Lower leg skin (tissue), 4 donors: ENCODE measurements at regions not wholly inside any gene's neighbourhood (a gene's known extent, or its start where the extent isn't known, plus 50 kb on each side); places are given as distances from the start of the nearest gene placed in this dataset.

Experiments used
- DNase-seq, 2 donors: peaks; one replicate each; pipeline ENCODE4 v3.0.0-alpha.2; 2019; ENCODE audit warnings: low spot score in 2 of 2
- H3K4me3 ChIP-seq: fragments of 200-600 bp; sonication (generic); 2 replicates; pipeline ENCODE4 v1.5.1; 2017; ENCODE audit warnings: mild to moderate bottlenecking, low read depth; ENCODE audit not compliant: poor library complexity, severe bottlenecking
- POLR2A ChIP-seq, 2 donors: fragments of 450-650 bp; IDR thresholded peaks; one replicate each; pipeline ENCODE4 v1.6.1; 2016 to 2017; ENCODE audit warnings: antibody characterized with exemption in 2 of 2, mild to moderate bottlenecking in 1 of 2, moderate library complexity in 1 of 2
- WGBS, 2 donors: methylation state at CpG; one replicate each; pipeline ENCODE4 v1.1.5; 2018; 5-methylcytosine and 5-hydroxymethylcytosine counted together
- intact Hi-C: fragments of 100-400 bp; cut with DNase I; formaldehyde crosslinking; loops from one replicate; pipeline ENCODE4 v1.15.0; 2023; ENCODE audit warnings: low total_unique reads
- TF ChIP-seq, protein P1 (sequence below), 3 donors: fragments of 450-650 bp; IDR thresholded peaks; one replicate each; pipeline ENCODE4 v1.5.1; 2016; ENCODE audit warnings: antibody characterized with exemption in 3 of 3, mild to moderate bottlenecking in 3 of 3, moderate library complexity in 2 of 3

DNA sequence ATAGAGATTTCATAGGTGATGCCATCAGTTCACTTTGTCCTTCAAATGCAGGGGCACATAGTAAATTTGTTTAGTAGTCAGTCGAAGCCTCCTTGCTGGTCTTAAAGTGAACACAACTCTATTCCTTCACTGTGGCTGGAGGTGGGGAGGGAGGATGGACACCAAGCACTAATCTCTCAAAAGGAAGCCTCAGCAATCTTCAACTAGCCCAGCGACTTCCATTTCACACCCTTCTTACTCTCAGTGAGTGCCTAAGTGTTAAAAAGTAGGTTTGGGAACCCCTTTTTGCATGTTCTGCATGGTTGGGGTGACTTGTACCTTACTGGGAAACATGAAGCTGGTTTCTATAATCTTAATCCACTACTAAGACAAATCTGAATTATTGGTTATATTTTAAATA, 96.0 kb upstream of the GUCY1A1 start:
- intact Hi-C loops = no loop called here
- no peak overlapping the region for H3K4me3 ChIP-seq
- WGBS, 2 donors = 77 to 85% methylated on average over 2 of the region's 2 CpGs
- TF ChIP-seq, protein P1, sequence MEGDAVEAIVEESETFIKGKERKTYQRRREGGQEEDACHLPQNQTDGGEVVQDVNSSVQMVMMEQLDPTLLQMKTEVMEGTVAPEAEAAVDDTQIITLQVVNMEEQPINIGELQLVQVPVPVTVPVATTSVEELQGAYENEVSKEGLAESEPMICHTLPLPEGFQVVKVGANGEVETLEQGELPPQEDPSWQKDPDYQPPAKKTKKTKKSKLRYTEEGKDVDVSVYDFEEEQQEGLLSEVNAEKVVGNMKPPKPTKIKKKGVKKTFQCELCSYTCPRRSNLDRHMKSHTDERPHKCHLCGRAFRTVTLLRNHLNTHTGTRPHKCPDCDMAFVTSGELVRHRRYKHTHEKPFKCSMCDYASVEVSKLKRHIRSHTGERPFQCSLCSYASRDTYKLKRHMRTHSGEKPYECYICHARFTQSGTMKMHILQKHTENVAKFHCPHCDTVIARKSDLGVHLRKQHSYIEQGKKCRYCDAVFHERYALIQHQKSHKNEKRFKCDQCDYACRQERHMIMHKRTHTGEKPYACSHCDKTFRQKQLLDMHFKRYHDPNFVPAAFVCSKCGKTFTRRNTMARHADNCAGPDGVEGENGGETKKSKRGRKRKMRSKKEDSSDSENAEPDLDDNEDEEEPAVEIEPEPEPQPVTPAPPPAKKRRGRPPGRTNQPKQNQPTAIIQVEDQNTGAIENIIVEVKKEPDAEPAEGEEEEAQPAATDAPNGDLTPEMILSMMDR (IDR thresholded peaks at IDR 0.05) = no peak
- TF ChIP-seq POLR2A (IDR thresholded peaks at IDR 0.05) = no peak
- no peak for DNase-seq

DNA sequence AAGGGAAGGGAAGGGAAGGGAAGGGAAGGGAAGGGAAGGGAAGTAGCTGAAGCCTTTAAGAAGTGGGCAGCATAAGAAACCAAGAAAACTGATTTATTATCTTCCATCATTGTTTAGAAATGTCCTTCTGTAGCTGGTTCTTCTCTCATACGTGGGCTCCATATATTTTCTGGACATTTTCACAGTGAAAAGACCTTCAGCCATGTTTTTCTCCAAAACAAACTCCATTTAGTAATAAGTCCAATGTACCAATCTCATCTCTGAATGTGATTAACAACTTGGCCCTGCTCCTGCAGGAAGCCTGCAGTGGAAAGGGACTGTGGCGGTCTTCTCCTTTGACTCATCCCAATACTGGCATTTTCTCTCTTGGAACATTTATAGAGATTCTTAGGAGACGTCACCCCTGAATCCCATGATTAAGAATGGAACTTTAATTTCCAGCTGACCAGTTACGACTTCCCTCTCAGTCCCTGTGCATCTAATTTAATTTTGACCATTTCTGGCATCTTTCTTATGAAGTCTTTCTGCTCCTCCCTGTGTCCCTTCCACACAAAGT, 96.6 kb upstream of the GUCY1A1 start:
- intact Hi-C loops = no loop called here
- TF ChIP-seq, protein P1 (IDR thresholded peaks at IDR 0.05) = no peak
- no peak for TF ChIP-seq POLR2A (IDR thresholded peaks at IDR 0.05)
- no peak for DNase-seq
- no peak overlapping the region for H3K4me3 ChIP-seq
- WGBS, 2 donors = 49 to 67% methylated on average over 4 of the region's 4 CpGs

DNA sequence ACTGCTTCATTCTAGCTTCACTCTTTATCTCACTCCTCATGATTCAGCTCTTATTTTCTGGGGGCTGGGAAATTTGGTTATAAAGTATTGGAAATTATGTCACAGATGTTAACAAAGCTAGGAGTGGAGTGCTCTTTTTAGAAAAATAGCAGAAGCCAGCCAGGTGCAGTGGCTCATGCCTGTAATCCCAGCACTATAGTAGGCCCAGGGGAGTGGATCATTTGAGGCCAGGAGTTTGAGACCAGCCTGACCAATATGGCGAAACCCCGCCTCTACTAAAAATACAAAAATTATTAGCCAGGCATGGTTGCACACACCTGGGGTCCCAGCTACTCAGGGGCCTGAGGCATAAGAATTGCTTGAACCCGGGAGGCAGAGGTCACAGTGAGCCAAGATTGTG, 97.2 kb upstream of the GUCY1A1 start:
- 97% methylated on average over 3 of the region's 3 CpGs for WGBS, 2 donors
- intact Hi-C loops = no loop called here
- no peak overlapping the region for H3K4me3 ChIP-seq
- no peak for DNase-seq
- no peak for TF ChIP-seq POLR2A (IDR thresholded peaks at IDR 0.05)
- TF ChIP-seq, protein P1 (IDR thresholded peaks at IDR 0.05) = no peak

DNA sequence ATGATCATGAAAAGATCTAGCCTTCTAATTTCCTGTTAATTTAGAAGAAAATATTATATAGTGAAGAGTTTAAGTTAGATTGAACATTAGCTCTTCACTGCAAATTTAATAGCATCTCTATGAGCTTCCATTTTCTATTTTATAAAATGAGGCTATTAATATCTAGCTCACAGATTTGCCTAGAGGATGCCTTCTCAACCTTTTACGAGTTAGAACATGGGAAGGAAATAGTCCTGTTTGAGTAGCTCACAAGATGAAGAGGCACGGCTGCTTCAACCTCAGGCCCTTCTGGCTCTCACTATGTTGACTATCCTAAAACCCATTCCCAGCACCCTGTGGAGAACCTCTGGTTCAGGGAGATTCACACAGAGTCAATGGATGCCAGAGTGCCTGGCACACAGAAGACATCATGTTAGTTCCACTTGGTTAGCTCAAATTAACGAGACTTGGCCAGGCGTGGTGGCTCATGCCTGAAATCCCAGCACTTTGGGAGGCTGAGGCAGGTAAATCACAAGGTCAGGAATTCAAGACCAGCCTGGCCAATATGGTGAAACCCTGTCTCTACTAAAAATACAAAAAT, 97.9 kb upstream of the GUCY1A1 start:
- H3K4me3 ChIP-seq = no peak overlapping the region
- intact Hi-C loops = no loop called here
- no peak for TF ChIP-seq POLR2A (IDR thresholded peaks at IDR 0.05)
- TF ChIP-seq, protein P1 (IDR thresholded peaks at IDR 0.05) = no peak
- 84 to 88% methylated on average over 4 of the region's 4 CpGs for WGBS, 2 donors
- no peak for DNase-seq

DNA sequence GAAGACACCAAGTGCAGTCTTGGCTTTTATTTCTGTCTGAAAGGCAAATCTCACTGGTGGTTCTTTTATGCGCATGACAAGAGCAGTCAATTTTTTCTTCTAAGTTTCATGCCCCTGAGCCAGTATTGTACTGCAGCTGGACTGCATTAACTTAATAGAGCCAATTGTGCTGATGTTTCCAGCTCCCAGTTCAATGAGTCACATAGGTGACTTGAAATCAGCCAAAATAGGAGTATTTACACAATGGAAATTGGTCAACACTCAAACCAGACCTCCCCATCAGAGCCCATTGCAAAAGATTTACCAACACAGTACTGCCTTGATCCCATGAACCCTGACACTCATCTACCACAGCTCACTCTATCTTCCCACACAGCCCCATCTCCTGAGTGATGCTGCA, 100.3 kb upstream of the GUCY1A1 start:
- TF ChIP-seq, protein P1 (IDR thresholded peaks at IDR 0.05) = no peak
- TF ChIP-seq POLR2A (IDR thresholded peaks at IDR 0.05) = no peak
- 57 to 58% methylated on average over 1 of the region's 1 CpG for WGBS, 2 donors
- H3K4me3 ChIP-seq = no peak overlapping the region
- intact Hi-C loops = no loop called here
- no peak for DNase-seq

DNA sequence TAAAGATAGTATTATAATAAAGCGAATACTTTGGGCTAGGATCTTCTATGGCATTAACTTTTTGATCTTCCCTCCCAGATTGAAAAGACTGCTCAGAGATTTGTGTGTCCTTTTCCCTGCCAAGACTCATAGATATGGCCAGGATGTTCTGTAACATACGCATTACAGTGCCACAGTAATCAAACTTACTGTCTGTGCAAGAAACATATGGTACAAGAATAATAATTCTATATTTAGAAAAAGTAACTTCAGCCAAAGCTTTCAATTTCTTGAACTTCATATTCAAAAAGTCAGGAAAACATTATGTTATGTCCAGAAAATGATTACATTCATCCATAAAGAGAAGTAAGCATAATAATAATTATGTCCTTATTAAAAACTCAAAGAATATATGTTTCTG, 100.9 kb upstream of the GUCY1A1 start:
- TF ChIP-seq, protein P1 (IDR thresholded peaks at IDR 0.05) = no peak
- 78 to 82% methylated on average over 2 of the region's 2 CpGs for WGBS, 2 donors
- no peak for DNase-seq
- no peak overlapping the region for H3K4me3 ChIP-seq
- intact Hi-C loops = no loop called here
